ENCODE measurements at regions not wholly inside any gene's neighbourhood (a gene's known extent, or its start where the extent isn't known, plus 50 kb on each side); places are given as distances from the start of the nearest gene placed in this dataset.

GRCh38 chr5:74974451-74975091 is 77.8 kb downstream of the GCNT4 start:
- H3K79me2 ChIP-seq (ENCODE audit: control insufficient read depth, insufficient read depth, low read length), result no peaks in the 10 kb centered on the region
- no peaks in the 10 kb centered on the region for H3K36me3 ChIP-seq (replicated peaks in 1 of 2; ENCODE audit: control extremely low read depth in 1 of 2, control insufficient read depth in 1 of 2, extremely low read depth in 1 of 2, insufficient read depth in 2 of 2, low read length in 1 of 2)
- ATAC-seq (ENCODE audit: low read depth) (no peak), DNase-seq (no peak)
- intact Hi-C loops (cut with micrococcal nuclease), result no loop called here
- H3K27me3 Mint-ChIP-seq, result peaks cover 12% of the 10 kb centered on the region
- H3K27me3 ChIP-seq (replicated peaks in 1 of 4; ENCODE audit: control extremely low read depth in 1 of 4, control insufficient read depth in 3 of 4, insufficient read depth in 4 of 4, low read length in 3 of 4), result no peaks in the 10 kb centered on the region
- H3K4me3 ChIP-seq (ENCODE audit: control extremely low read depth in 1 of 5, extremely low read depth in 1 of 5, insufficient read depth in 1 of 5, low read depth in 2 of 5, low read length in 4 of 5), result no peak overlapping the region
- H3K9ac ChIP-seq (ENCODE audit: low read length), result no peak overlapping the region
- 37% methylated on average over 2 of the region's 4 CpGs for WGBS (ENCODE audit: insufficient coverage)
- TF ChIP-seq, protein P1, sequence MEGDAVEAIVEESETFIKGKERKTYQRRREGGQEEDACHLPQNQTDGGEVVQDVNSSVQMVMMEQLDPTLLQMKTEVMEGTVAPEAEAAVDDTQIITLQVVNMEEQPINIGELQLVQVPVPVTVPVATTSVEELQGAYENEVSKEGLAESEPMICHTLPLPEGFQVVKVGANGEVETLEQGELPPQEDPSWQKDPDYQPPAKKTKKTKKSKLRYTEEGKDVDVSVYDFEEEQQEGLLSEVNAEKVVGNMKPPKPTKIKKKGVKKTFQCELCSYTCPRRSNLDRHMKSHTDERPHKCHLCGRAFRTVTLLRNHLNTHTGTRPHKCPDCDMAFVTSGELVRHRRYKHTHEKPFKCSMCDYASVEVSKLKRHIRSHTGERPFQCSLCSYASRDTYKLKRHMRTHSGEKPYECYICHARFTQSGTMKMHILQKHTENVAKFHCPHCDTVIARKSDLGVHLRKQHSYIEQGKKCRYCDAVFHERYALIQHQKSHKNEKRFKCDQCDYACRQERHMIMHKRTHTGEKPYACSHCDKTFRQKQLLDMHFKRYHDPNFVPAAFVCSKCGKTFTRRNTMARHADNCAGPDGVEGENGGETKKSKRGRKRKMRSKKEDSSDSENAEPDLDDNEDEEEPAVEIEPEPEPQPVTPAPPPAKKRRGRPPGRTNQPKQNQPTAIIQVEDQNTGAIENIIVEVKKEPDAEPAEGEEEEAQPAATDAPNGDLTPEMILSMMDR (IDR thresholded peaks at IDR 0.05), result no peak
- H4K20me1 ChIP-seq (ENCODE audit: control insufficient read depth, insufficient read depth, low read length, poor library complexity, severe bottlenecking), result no peaks in the 10 kb centered on the region
- no peak overlapping the region for H3K27ac Mint-ChIP-seq
- POLR2A ChIA-PET, result no interaction called here
- H3K27ac ChIP-seq (ENCODE audit: low read length in 2 of 2), result no peak overlapping the region
- CTCF ChIA-PET, result no interaction called here
- no peak overlapping the region for H3K4me3 Mint-ChIP-seq
- H3K9me3 Mint-ChIP-seq (ENCODE audit: insufficient read depth), result peaks cover 6% of the 10 kb centered on the region
- no peaks in the 10 kb centered on the region for H3K4me1 ChIP-seq (ENCODE audit: control insufficient read depth in 2 of 2, insufficient read depth in 2 of 2, low read length in 2 of 2)
- H3K9me3 ChIP-seq (ENCODE audit: control extremely low read depth in 1 of 3, control insufficient read depth in 2 of 3, insufficient read depth in 1 of 3, low read length in 2 of 3), result peaks cover 0 to 3% (median 0%) of the 10 kb centered on the region in 3 donors
- H3K4me2 ChIP-seq (replicated peaks; ENCODE audit: low read depth, low read length, poor library complexity, severe bottlenecking), result no peak overlapping the region
- no peaks in the 10 kb centered on the region for H3K4me1 Mint-ChIP-seq
- no peak overlapping the region for H2AFZ ChIP-seq (ENCODE audit: insufficient read depth, low read depth, low read length, poor library complexity, severe bottlenecking)

GRCh38 chr5:74973694-74974093 is 78.7 kb downstream of the GCNT4 start:
- Mint-ChIP-seq H3K9me3 (ENCODE audit: insufficient read depth) (peaks cover 6% of the 10 kb centered on the region), H3K4me3 (no peak overlapping the region), H3K27ac (no peak overlapping the region), H3K27me3 (peaks cover 13% of the 10 kb centered on the region), H3K4me1 (no peaks in the 10 kb centered on the region)
- no peaks in the 10 kb centered on the region for H3K36me3 ChIP-seq (replicated peaks in 1 of 2; ENCODE audit: control extremely low read depth in 1 of 2, control insufficient read depth in 1 of 2, extremely low read depth in 1 of 2, insufficient read depth in 2 of 2, low read length in 1 of 2)
- H3K4me3 ChIP-seq (ENCODE audit: control extremely low read depth in 1 of 5, extremely low read depth in 1 of 5, insufficient read depth in 1 of 5, low read depth in 2 of 5, low read length in 4 of 5), result no peak overlapping the region
- no peak overlapping the region for H3K9ac ChIP-seq (ENCODE audit: low read length)
- POLR2A ChIA-PET, result no interaction called here
- H2AFZ ChIP-seq (ENCODE audit: insufficient read depth, low read depth, low read length, poor library complexity, severe bottlenecking), result no peak overlapping the region
- no peaks in the 10 kb centered on the region for H3K79me2 ChIP-seq (ENCODE audit: control insufficient read depth, insufficient read depth, low read length)
- ATAC-seq (ENCODE audit: low read depth) (no peak), DNase-seq (no peak)
- no peak overlapping the region for H3K4me2 ChIP-seq (replicated peaks; ENCODE audit: low read depth, low read length, poor library complexity, severe bottlenecking)
- no peaks in the 10 kb centered on the region for H3K4me1 ChIP-seq (ENCODE audit: control insufficient read depth in 2 of 2, insufficient read depth in 2 of 2, low read length in 2 of 2)
- H3K9me3 ChIP-seq (ENCODE audit: control extremely low read depth in 1 of 3, control insufficient read depth in 2 of 3, insufficient read depth in 1 of 3, low read length in 2 of 3), result peaks cover 0 to 3% (median 0%) of the 10 kb centered on the region in 3 donors
- H3K27ac ChIP-seq (ENCODE audit: low read length in 2 of 2), result no peak overlapping the region
- no peaks in the 10 kb centered on the region for H3K27me3 ChIP-seq (replicated peaks in 1 of 4; ENCODE audit: control extremely low read depth in 1 of 4, control insufficient read depth in 3 of 4, insufficient read depth in 4 of 4, low read length in 3 of 4)
- CTCF ChIA-PET, result no interaction called here
- TF ChIP-seq, protein P1 (IDR thresholded peaks at IDR 0.05), result no peak
- no peak for TF ChIP-seq EZH2 (IDR thresholded peaks at IDR 0.05; ENCODE audit: borderline replicate concordance, insufficient read depth, low read depth, low read length, poor library complexity, severe bottlenecking)
- 80% methylated on average over 1 of the region's 2 CpGs for WGBS (ENCODE audit: insufficient coverage)
- H4K20me1 ChIP-seq (ENCODE audit: control insufficient read depth, insufficient read depth, low read length, poor library complexity, severe bottlenecking), result no peaks in the 10 kb centered on the region
- intact Hi-C loops (cut with micrococcal nuclease), result no loop called here
